Left ventricle myocardium inferior (tissue), 1 donor: ENCODE measurements at regions not wholly inside any gene's neighbourhood (a gene's known extent, or its start where the extent isn't known, plus 50 kb on each side); places are given as distances from the start of the nearest gene placed in this dataset.

Experiments used
- DNase-seq: peaks from one replicate; pipeline ENCODE4 v3.0.0-alpha.2; 2020
- H3K27ac ChIP-seq: fragments of 200-600 bp; replicated peaks from 2 replicates; pipeline ENCODE4 v1.8.0; 2021
- H3K27me3 ChIP-seq: fragments of 200-600 bp; 2 replicates; pipeline ENCODE4 v1.8.0; 2021; ENCODE audit warnings: low read depth
- H3K36me3 ChIP-seq: fragments of 200-600 bp; 2 replicates; pipeline ENCODE4 v1.8.0; 2021
- H3K4me1 ChIP-seq: fragments of 200-600 bp; 2 replicates; pipeline ENCODE4 v1.8.0; 2021
- H3K4me3 ChIP-seq: fragments of 200-600 bp; 2 replicates; pipeline ENCODE4 v1.8.0; 2021; ENCODE audit warnings: mild to moderate bottlenecking, moderate library complexity
- H3K9me3 ChIP-seq: fragments of 200-600 bp; replicated peaks from 2 replicates; pipeline ENCODE4 v1.8.0; 2021
- intact Hi-C: fragments of 100-400 bp; cut with micrococcal nuclease; formaldehyde crosslinking; loops from one replicate; pipeline ENCODE4 v1.11.0; 2022
- TF ChIP-seq, protein P1 (sequence below): fragments of 200-600 bp; IDR thresholded peaks from 2 replicates; pipeline ENCODE4 v1.8.0; 2021; ENCODE audit warnings: antibody characterized with exemption, mild to moderate bottlenecking, borderline replicate concordance
- donor health status: DM: no; HTN: yes; CAD: no; lungs with severe emphysema.

DNA sequence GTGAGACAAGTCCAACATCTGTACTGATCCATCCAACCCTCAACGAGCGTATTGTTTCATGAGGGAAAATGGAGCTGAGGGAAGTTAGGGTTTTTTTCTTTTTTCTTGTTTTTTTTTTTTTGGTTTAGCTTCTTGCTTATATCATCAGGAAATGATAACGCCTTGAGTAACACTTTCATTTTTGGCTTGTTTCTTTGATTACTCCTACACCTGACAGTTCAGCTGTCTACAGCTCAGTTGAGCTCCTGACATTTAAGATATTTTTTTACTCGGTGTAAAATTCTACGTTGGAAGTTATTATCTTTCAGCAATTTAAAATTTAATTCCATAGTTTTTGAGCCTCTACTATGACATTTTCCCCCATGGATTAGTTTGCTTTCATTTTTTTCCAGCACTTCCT is 691.0 kb upstream of the HTR2C start:
- H3K36me3 ChIP-seq: no peaks in the 10 kb centered on the region
- TF ChIP-seq, protein P1, sequence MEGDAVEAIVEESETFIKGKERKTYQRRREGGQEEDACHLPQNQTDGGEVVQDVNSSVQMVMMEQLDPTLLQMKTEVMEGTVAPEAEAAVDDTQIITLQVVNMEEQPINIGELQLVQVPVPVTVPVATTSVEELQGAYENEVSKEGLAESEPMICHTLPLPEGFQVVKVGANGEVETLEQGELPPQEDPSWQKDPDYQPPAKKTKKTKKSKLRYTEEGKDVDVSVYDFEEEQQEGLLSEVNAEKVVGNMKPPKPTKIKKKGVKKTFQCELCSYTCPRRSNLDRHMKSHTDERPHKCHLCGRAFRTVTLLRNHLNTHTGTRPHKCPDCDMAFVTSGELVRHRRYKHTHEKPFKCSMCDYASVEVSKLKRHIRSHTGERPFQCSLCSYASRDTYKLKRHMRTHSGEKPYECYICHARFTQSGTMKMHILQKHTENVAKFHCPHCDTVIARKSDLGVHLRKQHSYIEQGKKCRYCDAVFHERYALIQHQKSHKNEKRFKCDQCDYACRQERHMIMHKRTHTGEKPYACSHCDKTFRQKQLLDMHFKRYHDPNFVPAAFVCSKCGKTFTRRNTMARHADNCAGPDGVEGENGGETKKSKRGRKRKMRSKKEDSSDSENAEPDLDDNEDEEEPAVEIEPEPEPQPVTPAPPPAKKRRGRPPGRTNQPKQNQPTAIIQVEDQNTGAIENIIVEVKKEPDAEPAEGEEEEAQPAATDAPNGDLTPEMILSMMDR: no peak

DNA sequence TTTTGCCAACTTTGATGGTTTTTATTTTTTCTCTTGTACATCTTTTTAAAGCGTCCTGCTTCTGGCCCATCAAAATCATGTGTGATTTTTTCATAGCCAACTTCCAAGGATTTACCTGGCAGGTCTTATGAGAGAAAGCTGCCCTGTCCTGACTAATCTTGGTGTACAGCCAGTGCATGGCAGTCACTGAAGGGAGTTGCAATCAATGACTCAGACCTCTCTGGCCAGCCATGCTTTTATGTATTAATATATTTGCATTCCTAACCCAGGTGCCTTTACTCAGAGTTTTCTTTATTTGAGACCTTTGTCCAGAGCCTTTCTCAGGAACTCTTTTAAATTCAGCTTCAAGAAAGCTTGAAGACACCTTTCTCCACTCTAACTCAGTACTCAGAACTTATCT is 691.5 kb upstream of the HTR2C start:
- no peaks in the 10 kb centered on the region for H3K4me1 ChIP-seq
- peaks cover 3% of the 10 kb centered on the region for H3K9me3 ChIP-seq
- TF ChIP-seq, protein P1: no peak
- no peaks in the 10 kb centered on the region for H3K36me3 ChIP-seq
- no peak for DNase-seq
- H3K27ac ChIP-seq: no peak overlapping the region
- intact Hi-C loops: no loop called here
- H3K4me3 ChIP-seq: no peak overlapping the region
- H3K27me3 ChIP-seq: no peaks in the 10 kb centered on the region

More for the DNA sequence above, 691.0 kb upstream of the HTR2C start:
- intact Hi-C loops: no loop called here
- H3K4me1 ChIP-seq: no peaks in the 10 kb centered on the region
- DNase-seq: no peak
- peaks cover 3% of the 10 kb centered on the region for H3K9me3 ChIP-seq
- no peaks in the 10 kb centered on the region for H3K27me3 ChIP-seq
- H3K4me3 ChIP-seq: no peak overlapping the region
- no peak overlapping the region for H3K27ac ChIP-seq

DNA sequence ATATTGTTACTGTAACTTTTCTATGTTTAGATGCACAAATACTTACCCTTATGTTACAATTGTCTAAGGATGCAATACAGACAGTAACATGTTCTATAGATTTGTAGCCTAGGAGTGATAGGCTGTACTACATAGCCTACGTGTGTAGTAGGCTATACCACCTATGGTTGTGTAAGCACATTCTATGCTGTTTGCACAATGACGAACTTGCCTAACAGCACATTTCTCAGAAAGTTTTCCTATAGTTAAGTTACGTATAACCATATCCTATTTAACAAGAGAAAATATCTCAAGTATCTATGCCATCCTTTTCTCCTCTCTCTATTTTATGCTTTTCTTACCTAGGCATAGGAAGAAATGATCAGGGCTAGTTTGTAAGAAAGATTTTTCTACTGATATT is 710.8 kb upstream of the HTR2C start:
- TF ChIP-seq, protein P1: no peak
- Histone ChIP-seq H3K27me3 (no peaks in the 10 kb centered on the region), H3K9me3 (no peaks in the 10 kb centered on the region), H3K36me3 (no peaks in the 10 kb centered on the region), H3K4me1 (no peaks in the 10 kb centered on the region), H3K27ac (no peak overlapping the region), H3K4me3 (no peak overlapping the region)
- intact Hi-C loops: no loop called here
- no peak for DNase-seq

DNA sequence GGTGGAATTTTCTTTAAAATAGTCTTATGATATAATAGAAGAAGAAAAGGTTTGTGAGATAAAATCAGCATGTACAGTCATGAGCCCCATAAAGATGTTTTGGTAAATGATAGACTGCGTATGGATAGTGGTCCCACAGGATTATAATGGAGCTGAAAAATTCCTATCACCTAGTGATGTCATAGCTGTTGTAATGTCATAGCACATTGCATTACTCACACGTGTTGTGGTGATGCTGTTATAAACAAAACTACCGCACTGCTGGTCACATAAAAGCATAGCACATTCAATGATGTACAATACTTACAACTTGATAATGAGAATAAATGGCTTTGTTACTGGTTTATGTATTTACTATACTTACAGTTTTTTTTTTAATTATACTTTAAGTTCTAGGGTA is 715.2 kb upstream of the HTR2C start:
- intact Hi-C loops: no loop called here

DNA sequence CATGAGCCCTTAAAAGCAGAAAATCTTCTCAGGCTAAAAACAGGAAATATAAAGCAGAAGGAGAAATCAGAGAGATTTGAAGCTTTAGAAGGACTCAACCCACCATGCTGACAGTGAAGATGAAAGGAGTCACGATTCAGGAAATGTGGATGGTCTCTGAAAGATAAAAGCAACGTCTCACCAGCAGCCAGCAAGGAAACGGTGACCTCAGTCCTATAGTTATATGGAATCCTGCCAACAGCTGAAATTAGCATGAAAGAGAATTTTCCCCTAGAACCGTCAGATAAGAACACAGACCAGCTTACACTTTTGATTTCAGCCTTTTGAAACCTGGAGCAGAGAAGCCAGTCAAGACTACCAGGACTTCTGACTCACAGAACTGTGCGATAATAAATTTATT is 715.7 kb upstream of the HTR2C start:
- Histone ChIP-seq H3K4me3 (no peak overlapping the region), H3K9me3 (no peaks in the 10 kb centered on the region), H3K27me3 (no peaks in the 10 kb centered on the region), H3K36me3 (no peaks in the 10 kb centered on the region), H3K27ac (no peak overlapping the region), H3K4me1 (no peaks in the 10 kb centered on the region)
- intact Hi-C loops: no loop called here
- DNase-seq: no peak
- TF ChIP-seq, protein P1: no peak

More for the DNA sequence above, 715.2 kb upstream of the HTR2C start:
- Histone ChIP-seq H3K4me3 (no peak overlapping the region), H3K4me1 (no peaks in the 10 kb centered on the region), H3K36me3 (no peaks in the 10 kb centered on the region), H3K27ac (no peak overlapping the region), H3K9me3 (no peaks in the 10 kb centered on the region), H3K27me3 (no peaks in the 10 kb centered on the region)
- no peak for DNase-seq
- TF ChIP-seq, protein P1: no peak

DNA sequence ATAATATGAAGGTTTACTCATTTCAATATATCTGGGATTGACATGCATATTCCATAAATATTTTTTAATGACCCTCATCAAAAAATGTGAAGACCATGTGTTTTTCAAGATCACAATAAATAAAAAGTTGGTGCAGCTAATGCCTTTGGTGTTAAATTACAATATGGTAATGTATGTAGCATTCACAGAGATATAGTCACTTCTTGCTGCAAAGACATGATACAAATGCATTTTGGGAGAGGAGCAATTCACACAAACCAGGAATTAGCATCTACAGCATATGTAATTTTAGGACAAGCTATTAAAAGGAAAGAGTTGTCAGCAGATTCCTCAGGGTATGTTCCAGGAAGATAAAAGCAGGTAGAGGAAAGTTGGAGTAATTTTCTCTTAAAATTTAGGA is 734.5 kb upstream of the HTR2C start:
- intact Hi-C loops: no loop called here
- TF ChIP-seq, protein P1: no peak
- Histone ChIP-seq H3K27me3 (no peaks in the 10 kb centered on the region), H3K4me3 (no peak overlapping the region), H3K9me3 (no peaks in the 10 kb centered on the region), H3K27ac (no peak overlapping the region), H3K36me3 (no peaks in the 10 kb centered on the region), H3K4me1 (no peaks in the 10 kb centered on the region)
- DNase-seq: no peak
